ENCODE measurements at regions not wholly inside any gene's neighbourhood (a gene's known extent, or its start where the extent isn't known, plus 50 kb on each side); places are given as distances from the start of the nearest gene placed in this dataset.

- TF ChIP-seq, protein P1, sequence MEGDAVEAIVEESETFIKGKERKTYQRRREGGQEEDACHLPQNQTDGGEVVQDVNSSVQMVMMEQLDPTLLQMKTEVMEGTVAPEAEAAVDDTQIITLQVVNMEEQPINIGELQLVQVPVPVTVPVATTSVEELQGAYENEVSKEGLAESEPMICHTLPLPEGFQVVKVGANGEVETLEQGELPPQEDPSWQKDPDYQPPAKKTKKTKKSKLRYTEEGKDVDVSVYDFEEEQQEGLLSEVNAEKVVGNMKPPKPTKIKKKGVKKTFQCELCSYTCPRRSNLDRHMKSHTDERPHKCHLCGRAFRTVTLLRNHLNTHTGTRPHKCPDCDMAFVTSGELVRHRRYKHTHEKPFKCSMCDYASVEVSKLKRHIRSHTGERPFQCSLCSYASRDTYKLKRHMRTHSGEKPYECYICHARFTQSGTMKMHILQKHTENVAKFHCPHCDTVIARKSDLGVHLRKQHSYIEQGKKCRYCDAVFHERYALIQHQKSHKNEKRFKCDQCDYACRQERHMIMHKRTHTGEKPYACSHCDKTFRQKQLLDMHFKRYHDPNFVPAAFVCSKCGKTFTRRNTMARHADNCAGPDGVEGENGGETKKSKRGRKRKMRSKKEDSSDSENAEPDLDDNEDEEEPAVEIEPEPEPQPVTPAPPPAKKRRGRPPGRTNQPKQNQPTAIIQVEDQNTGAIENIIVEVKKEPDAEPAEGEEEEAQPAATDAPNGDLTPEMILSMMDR (IDR thresholded peaks at IDR 0.05) = no peak
- Mint-ChIP-seq H3K36me3 (ENCODE audit: unreplicated experiment) (no peaks in the 10 kb centered on the region), H3K9me3 (ENCODE audit: unreplicated experiment) (no peaks in the 10 kb centered on the region), H3K4me3 (ENCODE audit: unreplicated experiment) (no peak overlapping the region), H3K4me1 (ENCODE audit: unreplicated experiment) (peaks cover 7% of the 10 kb centered on the region), H3K27me3 (ENCODE audit: unreplicated experiment) (no peaks in the 10 kb centered on the region), H3K27ac (ENCODE audit: unreplicated experiment) (no peak overlapping the region)
- DNase-seq (ENCODE audit: extremely low spot score, unreplicated experiment) = no peak
Observed at GRCh38 chr4:28469886-28470285, 1609.2 kb downstream of the STIM2 start.

DNA sequence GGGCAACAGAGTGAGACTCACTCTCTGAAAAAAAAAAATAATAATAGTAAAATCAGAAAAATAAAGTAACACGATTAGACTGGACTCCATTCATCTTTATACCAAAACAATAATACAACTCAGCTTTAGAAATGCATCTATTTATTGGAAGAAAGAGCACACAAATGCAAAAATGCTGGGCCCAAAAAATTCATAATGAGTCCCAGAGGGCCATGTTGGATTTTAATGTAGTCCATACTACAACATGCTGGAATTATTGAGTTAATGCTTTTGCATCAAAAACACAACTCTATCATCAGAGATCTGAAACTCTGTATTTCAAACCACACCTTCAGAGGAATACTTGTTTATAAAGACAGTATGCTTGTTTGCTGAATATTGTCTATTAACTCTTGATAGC lies 1614.7 kb downstream of the STIM2 start:
- H3K27me3 Mint-ChIP-seq (ENCODE audit: unreplicated experiment) = no peaks in the 10 kb centered on the region
- peaks cover 4% of the 10 kb centered on the region for H3K4me1 Mint-ChIP-seq (ENCODE audit: unreplicated experiment)
- TF ChIP-seq, protein P1 (IDR thresholded peaks at IDR 0.05) = no peak
- H3K27ac Mint-ChIP-seq (ENCODE audit: unreplicated experiment) = no peak overlapping the region
- no peaks in the 10 kb centered on the region for H3K9me3 Mint-ChIP-seq (ENCODE audit: unreplicated experiment)
- DNase-seq (ENCODE audit: extremely low spot score, unreplicated experiment) = no peak
- no peak overlapping the region for H3K4me3 Mint-ChIP-seq (ENCODE audit: unreplicated experiment)
- no peaks in the 10 kb centered on the region for H3K36me3 Mint-ChIP-seq (ENCODE audit: unreplicated experiment)

GRCh38 chr4:28479666-28480065 lies 1619.0 kb downstream of the STIM2 start:
- no peaks in the 10 kb centered on the region for H3K36me3 Mint-ChIP-seq (ENCODE audit: unreplicated experiment)
- TF ChIP-seq, protein P1 (IDR thresholded peaks at IDR 0.05) = no peak
- DNase-seq (ENCODE audit: extremely low spot score, unreplicated experiment) = no peak
- no peaks in the 10 kb centered on the region for H3K9me3 Mint-ChIP-seq (ENCODE audit: unreplicated experiment)
- H3K4me3 Mint-ChIP-seq (ENCODE audit: unreplicated experiment) = no peak overlapping the region
- peaks cover 12% of the 10 kb centered on the region for H3K4me1 Mint-ChIP-seq (ENCODE audit: unreplicated experiment)
- no peaks in the 10 kb centered on the region for H3K27me3 Mint-ChIP-seq (ENCODE audit: unreplicated experiment)
- no peak overlapping the region for H3K27ac Mint-ChIP-seq (ENCODE audit: unreplicated experiment)

GRCh38 chr4:28481565-28481964 lies 1620.9 kb downstream of the STIM2 start:
- Mint-ChIP-seq H3K36me3 (ENCODE audit: unreplicated experiment) (no peaks in the 10 kb centered on the region), H3K9me3 (ENCODE audit: unreplicated experiment) (no peaks in the 10 kb centered on the region), H3K27ac (ENCODE audit: unreplicated experiment) (no peak overlapping the region), H3K4me3 (ENCODE audit: unreplicated experiment) (no peak overlapping the region), H3K27me3 (ENCODE audit: unreplicated experiment) (no peaks in the 10 kb centered on the region), H3K4me1 (ENCODE audit: unreplicated experiment) (peaks cover 12% of the 10 kb centered on the region)
- no peak for DNase-seq (ENCODE audit: extremely low spot score, unreplicated experiment)
- TF ChIP-seq, protein P1 (IDR thresholded peaks at IDR 0.05) = no peak

DNA sequence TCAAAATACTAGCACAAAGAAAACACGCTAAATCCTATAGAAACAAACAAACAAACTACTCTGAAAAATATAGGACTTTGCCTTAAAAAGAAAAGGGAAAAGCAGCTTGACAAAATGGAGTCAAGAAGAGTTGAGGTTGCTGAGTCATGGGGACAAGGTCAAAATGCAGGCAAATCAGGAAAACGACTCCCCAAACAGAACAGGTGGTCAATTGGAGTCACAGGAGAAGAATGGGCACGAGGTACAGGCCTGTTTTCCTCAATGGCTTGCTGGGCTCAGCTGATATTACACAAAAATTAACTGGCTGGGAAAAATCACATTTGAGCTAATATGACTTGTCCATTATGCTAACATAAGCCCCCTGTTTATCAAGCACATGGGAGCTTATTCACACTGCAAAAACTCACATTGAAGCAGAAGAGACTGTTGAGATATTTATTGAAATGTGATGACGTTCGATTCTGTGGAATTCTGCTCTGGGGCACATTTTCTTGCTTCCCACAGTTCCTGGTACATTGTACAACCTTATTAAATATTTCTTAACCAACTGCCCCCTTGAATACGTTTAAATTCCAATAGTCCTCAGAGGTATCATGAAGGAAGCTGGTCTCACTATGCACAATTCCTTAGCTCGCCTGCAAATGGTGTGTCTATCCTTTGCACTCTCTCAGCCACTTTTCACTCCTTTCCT lies 1622.1 kb downstream of the STIM2 start:
- DNase-seq (ENCODE audit: extremely low spot score, unreplicated experiment) = no peak
- Mint-ChIP-seq H3K9me3 (ENCODE audit: unreplicated experiment) (no peaks in the 10 kb centered on the region), H3K4me1 (ENCODE audit: unreplicated experiment) (peaks cover 12% of the 10 kb centered on the region), H3K36me3 (ENCODE audit: unreplicated experiment) (no peaks in the 10 kb centered on the region), H3K27me3 (ENCODE audit: unreplicated experiment) (no peaks in the 10 kb centered on the region), H3K27ac (ENCODE audit: unreplicated experiment) (no peak overlapping the region), H3K4me3 (ENCODE audit: unreplicated experiment) (no peak overlapping the region)
- TF ChIP-seq, protein P1 (IDR thresholded peaks at IDR 0.05) = no peak

Data from osteocyte (in vitro differentiated cells).